SH-SY5Y (cell line): ENCODE measurements at regions not wholly inside any gene's neighbourhood (a gene's known extent, or its start where the extent isn't known, plus 50 kb on each side); places are given as distances from the start of the nearest gene placed in this dataset.

Experiments
- GATA2 ChIP-seq: IDR thresholded peaks from 2 replicates; pipeline ENCODE4 v1.6.1; 2011; ENCODE audit warnings: mild to moderate bottlenecking, low read depth, low read length
- GATA3 ChIP-seq: IDR thresholded peaks from 2 replicates; pipeline ENCODE4 v1.6.1; 2011; ENCODE audit warnings: low read depth, mild to moderate bottlenecking, low read length, moderate library complexity

- no peak for TF ChIP-seq GATA3
- TF ChIP-seq GATA2, result no peak
These were observed 536.0 kb downstream of the LMO4 start for GRCh38 chr1:87864676-87865075.
